Right lobe of liver (tissue), 6 donors: ENCODE measurements at regions not wholly inside any gene's neighbourhood (a gene's known extent, or its start where the extent isn't known, plus 50 kb on each side); places are given as distances from the start of the nearest gene placed in this dataset.

Source experiments
- ATAC-seq, 4 donors: fragments of 200-7000 bp; cut with Tn5 transposase; one replicate each; pipeline ENCODE4 v1.9.1; 2020; ENCODE audit warnings: mild to moderate bottlenecking in 4 of 4, moderate library complexity in 4 of 4
- DNase-seq, 3 donors: peaks; one replicate each; pipeline ENCODE4 v3.0.0-alpha.2; 2020
- H3K27ac ChIP-seq, 3 donors: fragments of 200-600 bp; one replicate each; pipeline ENCODE4 v1.8.0; 2022
- H3K27me3 ChIP-seq, 2 donors: fragments of 200-600 bp; one replicate each; pipeline ENCODE4 v1.8.0; 2022
- H3K36me3 ChIP-seq, 4 donors: fragments of 200-600 bp; sonication (generic) in 1 of 4; one replicate each; pipeline versions ENCODE4 v1.5.1 to v1.8.0; 2017 to 2022; ENCODE audit warnings: control low read depth in 1 of 4
- H3K4me1 ChIP-seq, 4 donors: fragments of 200-600 bp; sonication (generic) in 1 of 4; one replicate each; pipeline versions ENCODE4 v1.5.1 to v1.8.0; 2017 to 2022; ENCODE audit warnings: control low read depth in 1 of 4
- H3K4me3 ChIP-seq, 3 donors: fragments of 200-600 bp; one replicate each; pipeline ENCODE4 v1.8.0; 2022
- H3K9me3 ChIP-seq, 4 donors: fragments of 200-600 bp; sonication (generic) in 1 of 4; one replicate each; pipeline versions ENCODE4 v1.5.1 to v1.8.0; 2017 to 2022; ENCODE audit warnings: control low read depth in 1 of 4
- POLR2A ChIP-seq: fragments of 450-650 bp; IDR thresholded peaks from one replicate; pipeline ENCODE4 v1.6.1; 2017; ENCODE audit warnings: antibody characterized with exemption, mild to moderate bottlenecking
- WGBS: methylation state at CpG from one replicate; pipeline ENCODE4 v1.1.6; 2018; ENCODE audit warnings: low coverage, low lambda C conversion rate; ENCODE audit not compliant: insufficient coverage; ENCODE audit errors: missing lambda C conversion rate; 5-methylcytosine and 5-hydroxymethylcytosine counted together
- intact Hi-C, 2 donors: fragments of 100-400 bp; cut with DNase I; formaldehyde crosslinking; loops; one replicate each; pipeline versions ENCODE4 v1.11.2 to v1.14.1; 2022
- TF ChIP-seq, protein P1 (sequence below), 4 donors: fragments of 200-600 bp in 3 of 4; fragments of 450-650 bp in 1 of 4; IDR thresholded peaks; one replicate each; pipeline versions ENCODE4 v1.5.1 to v1.8.0; 2016 to 2022; ENCODE audit warnings: antibody characterized with exemption in 4 of 4, mild to moderate bottlenecking in 2 of 4
- donor health status: DM: no; HTN: yes; CAD: no.
- donor health status: DM: no; HTN: no; CAD: no.
- donor health status: DM: no; HTN: no; CAD: no.
- donor health status: DM: no; HTN: yes; CAD: no.
- donor health status: DM: no; HTN: yes; CAD: no.

DNA sequence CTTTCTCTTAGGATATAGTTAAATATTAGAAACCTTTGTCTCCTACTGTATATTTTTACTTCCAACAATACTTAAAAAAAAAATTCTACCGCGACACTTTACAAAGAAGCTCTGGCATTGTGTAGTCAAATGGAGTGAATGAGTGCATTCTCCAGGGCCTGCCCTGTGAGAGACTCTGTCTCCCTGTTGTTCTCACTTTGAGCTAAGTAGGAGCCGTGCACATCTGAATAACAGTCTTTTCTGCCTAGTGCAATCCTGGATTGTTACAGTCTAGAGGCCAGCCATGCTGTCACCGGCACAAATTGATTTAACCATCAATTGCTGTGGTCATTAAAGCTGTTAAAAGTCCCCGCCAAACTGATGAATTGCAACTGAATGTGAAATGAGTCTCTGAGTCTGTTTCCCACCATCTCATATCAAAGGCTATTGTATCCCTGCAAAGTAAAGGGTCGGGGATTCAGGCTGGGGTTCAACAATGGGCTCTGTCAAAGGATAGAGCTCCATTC is 156.0 kb downstream of the RFPL4B start:
- TF ChIP-seq, protein P1, sequence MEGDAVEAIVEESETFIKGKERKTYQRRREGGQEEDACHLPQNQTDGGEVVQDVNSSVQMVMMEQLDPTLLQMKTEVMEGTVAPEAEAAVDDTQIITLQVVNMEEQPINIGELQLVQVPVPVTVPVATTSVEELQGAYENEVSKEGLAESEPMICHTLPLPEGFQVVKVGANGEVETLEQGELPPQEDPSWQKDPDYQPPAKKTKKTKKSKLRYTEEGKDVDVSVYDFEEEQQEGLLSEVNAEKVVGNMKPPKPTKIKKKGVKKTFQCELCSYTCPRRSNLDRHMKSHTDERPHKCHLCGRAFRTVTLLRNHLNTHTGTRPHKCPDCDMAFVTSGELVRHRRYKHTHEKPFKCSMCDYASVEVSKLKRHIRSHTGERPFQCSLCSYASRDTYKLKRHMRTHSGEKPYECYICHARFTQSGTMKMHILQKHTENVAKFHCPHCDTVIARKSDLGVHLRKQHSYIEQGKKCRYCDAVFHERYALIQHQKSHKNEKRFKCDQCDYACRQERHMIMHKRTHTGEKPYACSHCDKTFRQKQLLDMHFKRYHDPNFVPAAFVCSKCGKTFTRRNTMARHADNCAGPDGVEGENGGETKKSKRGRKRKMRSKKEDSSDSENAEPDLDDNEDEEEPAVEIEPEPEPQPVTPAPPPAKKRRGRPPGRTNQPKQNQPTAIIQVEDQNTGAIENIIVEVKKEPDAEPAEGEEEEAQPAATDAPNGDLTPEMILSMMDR (IDR thresholded peaks at IDR 0.05): no peak
- TF ChIP-seq POLR2A: no peak
- 68% methylated on average over 6 of the region's 6 CpGs for WGBS
- H3K27ac ChIP-seq: no peak overlapping the region
- H3K4me1 ChIP-seq: no peaks in the 10 kb centered on the region
- intact Hi-C loops: no loop called here
- no peak overlapping the region for H3K4me3 ChIP-seq
- H3K9me3 ChIP-seq: no peaks in the 10 kb centered on the region
- DNase-seq (no peak), ATAC-seq (no peak)
- no peaks in the 10 kb centered on the region for H3K36me3 ChIP-seq
- H3K27me3 ChIP-seq: no peaks in the 10 kb centered on the region

- intact Hi-C loops: no loop called here
- WGBS: 54% methylated on average over 2 of the region's 2 CpGs
These were observed 157.5 kb downstream of the RFPL4B start for GRCh38 chr6:112504621-112505020.

DNA sequence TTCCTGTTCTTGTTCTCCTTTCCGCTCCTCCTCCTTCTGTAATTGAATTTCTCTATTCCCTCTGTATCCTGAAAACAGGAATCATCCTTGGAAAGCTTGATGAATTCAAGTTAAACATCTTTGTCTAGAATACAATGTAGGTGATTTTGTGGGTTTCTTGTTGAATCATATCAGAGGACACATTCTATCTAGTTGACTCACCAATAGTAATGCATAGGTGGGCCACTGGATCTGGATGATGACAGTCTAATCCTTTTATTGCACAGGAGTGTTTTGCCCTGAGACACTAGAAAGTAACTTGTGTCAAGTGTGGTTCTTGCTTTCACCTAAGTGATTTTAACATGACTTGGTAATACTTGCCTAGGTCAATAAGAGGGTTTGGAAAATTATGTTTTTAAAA is 164.3 kb downstream of the RFPL4B start:
- 91% methylated on average over 1 of the region's 1 CpG for WGBS
- no peak for ATAC-seq

More at GRCh38 chr6:112504621-112505020, 157.5 kb downstream of the RFPL4B start:
- DNase-seq (no peak), ATAC-seq (no peak)
- no peaks in the 10 kb centered on the region for H3K9me3 ChIP-seq
- H3K4me1 ChIP-seq: no peaks in the 10 kb centered on the region
- TF ChIP-seq POLR2A: no peak
- TF ChIP-seq, protein P1 (IDR thresholded peaks at IDR 0.05): no peak
- H3K36me3 ChIP-seq: no peaks in the 10 kb centered on the region
- no peaks in the 10 kb centered on the region for H3K27me3 ChIP-seq
- no peak overlapping the region for H3K4me3 ChIP-seq
- H3K27ac ChIP-seq: no peak overlapping the region

GRCh38 chr6:112513175-112513574 is 166.0 kb downstream of the RFPL4B start:
- DNase-seq (no peak), ATAC-seq (no peak)
- no peaks in the 10 kb centered on the region for H3K27me3 ChIP-seq
- H3K9me3 ChIP-seq: no peaks in the 10 kb centered on the region
- no peak overlapping the region for H3K27ac ChIP-seq
- TF ChIP-seq, protein P1 (IDR thresholded peaks at IDR 0.05): no peak
- TF ChIP-seq POLR2A: no peak
- H3K36me3 ChIP-seq: no peaks in the 10 kb centered on the region
- no peaks in the 10 kb centered on the region for H3K4me1 ChIP-seq
- intact Hi-C loops: no loop called here
- no peak overlapping the region for H3K4me3 ChIP-seq

More for the DNA sequence above, 164.3 kb downstream of the RFPL4B start:
- no peaks in the 10 kb centered on the region for H3K36me3 ChIP-seq
- no peak overlapping the region for H3K4me3 ChIP-seq
- H3K9me3 ChIP-seq: no peaks in the 10 kb centered on the region
- no peaks in the 10 kb centered on the region for H3K4me1 ChIP-seq
- H3K27me3 ChIP-seq: no peaks in the 10 kb centered on the region
- no peak for TF ChIP-seq POLR2A
- TF ChIP-seq, protein P1 (IDR thresholded peaks at IDR 0.05): no peak
- H3K27ac ChIP-seq: no peak overlapping the region
- intact Hi-C loops: no loop called here
- no peak for DNase-seq

- 49% methylated on average over 4 of the region's 4 CpGs for WGBS
- intact Hi-C loops: no loop called here
- H3K27me3 ChIP-seq: no peaks in the 10 kb centered on the region
- no peaks in the 10 kb centered on the region for H3K36me3 ChIP-seq
- DNase-seq (no peak), ATAC-seq (no peak)
- H3K27ac ChIP-seq: no peak overlapping the region
- no peaks in the 10 kb centered on the region for H3K9me3 ChIP-seq
- no peaks in the 10 kb centered on the region for H3K4me1 ChIP-seq
- no peak overlapping the region for H3K4me3 ChIP-seq
- no peak for TF ChIP-seq POLR2A
- TF ChIP-seq, protein P1 (IDR thresholded peaks at IDR 0.05): no peak
These were observed 175.5 kb downstream of the RFPL4B start for GRCh38 chr6:112522587-112522986.
